ENCODE measurements at regions not wholly inside any gene's neighbourhood (a gene's known extent, or its start where the extent isn't known, plus 50 kb on each side); places are given as distances from the start of the nearest gene placed in this dataset.

GRCh38 chr5:54629115-54629514 is 111.6 kb downstream of the SNX18 start:
- TF ChIP-seq CTCF (IDR thresholded peaks at IDR 0.05) (no peak), POLR2A (IDR thresholded peaks at IDR 0.05) (no peak)

All from stomach (tissue), 4 donors.